Glutamatergic neuron (in vitro differentiated cells): ENCODE measurements at regions not wholly inside any gene's neighbourhood (a gene's known extent, or its start where the extent isn't known, plus 50 kb on each side); places are given as distances from the start of the nearest gene placed in this dataset.

Experiments
- DNase-seq: peaks from one replicate; pipeline ENCODE4 v3.0.0; 2022
- H3K27ac Mint-ChIP-seq: one replicate; pipeline ENCODE4 v1.8.0; 2020; ENCODE audit warnings: mild to moderate bottlenecking, mixed read lengths, inconsistent platforms; ENCODE audit not compliant: unreplicated experiment
- H3K27me3 Mint-ChIP-seq: one replicate; pipeline ENCODE4 v1.8.0; 2020; ENCODE audit warnings: mild to moderate bottlenecking, moderate library complexity, mixed read lengths, inconsistent platforms; ENCODE audit not compliant: unreplicated experiment
- H3K36me3 Mint-ChIP-seq: one replicate; pipeline ENCODE4 v1.8.0; 2020; ENCODE audit warnings: mild to moderate bottlenecking, mixed read lengths, inconsistent platforms; ENCODE audit not compliant: unreplicated experiment
- H3K4me1 Mint-ChIP-seq: one replicate; pipeline ENCODE4 v1.8.0; 2020; ENCODE audit warnings: mild to moderate bottlenecking, low read depth, mixed read lengths, inconsistent platforms; ENCODE audit not compliant: unreplicated experiment
- H3K4me3 Mint-ChIP-seq: one replicate; pipeline ENCODE4 v1.8.0; 2020; ENCODE audit warnings: mild to moderate bottlenecking, mixed read lengths, inconsistent platforms; ENCODE audit not compliant: unreplicated experiment
- H3K9me3 Mint-ChIP-seq: one replicate; pipeline ENCODE4 v1.8.0; 2020; ENCODE audit warnings: mild to moderate bottlenecking, moderate library complexity, mixed read lengths, inconsistent platforms; ENCODE audit not compliant: unreplicated experiment
- TF ChIP-seq, protein P1 (sequence below): fragments of 200-600 bp; sonication (generic); IDR thresholded peaks from one replicate; pipeline ENCODE4 v1.5.0; 2021; ENCODE audit not compliant: partially characterized antibody, unreplicated experiment

DNA sequence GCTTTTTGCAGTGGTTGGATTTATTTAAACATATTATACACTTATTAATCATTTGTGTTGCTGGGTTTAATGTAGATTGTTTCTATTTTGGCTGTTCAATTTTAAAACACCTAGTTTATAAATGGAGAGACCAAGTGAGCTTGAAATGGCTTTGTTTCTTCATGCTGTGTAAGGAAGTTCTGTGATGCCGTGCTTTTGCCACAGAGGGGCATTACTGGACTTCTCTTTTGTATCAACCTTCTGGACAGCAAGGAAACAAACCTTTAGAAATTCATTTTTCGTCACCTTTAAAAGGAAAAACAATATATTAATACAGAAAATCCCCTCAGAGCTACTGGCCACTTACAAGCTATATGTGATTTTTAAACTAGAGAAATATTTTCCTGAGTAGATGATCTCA, 81.9 kb downstream of the DMRTA1 start:
- no peaks in the 10 kb centered on the region for H3K27me3 Mint-ChIP-seq
- H3K4me1 Mint-ChIP-seq = peaks cover 10% of the 10 kb centered on the region
- no peak for DNase-seq
- no peaks in the 10 kb centered on the region for H3K36me3 Mint-ChIP-seq
- H3K9me3 Mint-ChIP-seq = no peaks in the 10 kb centered on the region
- H3K4me3 Mint-ChIP-seq = no peak overlapping the region
- TF ChIP-seq, protein P1, sequence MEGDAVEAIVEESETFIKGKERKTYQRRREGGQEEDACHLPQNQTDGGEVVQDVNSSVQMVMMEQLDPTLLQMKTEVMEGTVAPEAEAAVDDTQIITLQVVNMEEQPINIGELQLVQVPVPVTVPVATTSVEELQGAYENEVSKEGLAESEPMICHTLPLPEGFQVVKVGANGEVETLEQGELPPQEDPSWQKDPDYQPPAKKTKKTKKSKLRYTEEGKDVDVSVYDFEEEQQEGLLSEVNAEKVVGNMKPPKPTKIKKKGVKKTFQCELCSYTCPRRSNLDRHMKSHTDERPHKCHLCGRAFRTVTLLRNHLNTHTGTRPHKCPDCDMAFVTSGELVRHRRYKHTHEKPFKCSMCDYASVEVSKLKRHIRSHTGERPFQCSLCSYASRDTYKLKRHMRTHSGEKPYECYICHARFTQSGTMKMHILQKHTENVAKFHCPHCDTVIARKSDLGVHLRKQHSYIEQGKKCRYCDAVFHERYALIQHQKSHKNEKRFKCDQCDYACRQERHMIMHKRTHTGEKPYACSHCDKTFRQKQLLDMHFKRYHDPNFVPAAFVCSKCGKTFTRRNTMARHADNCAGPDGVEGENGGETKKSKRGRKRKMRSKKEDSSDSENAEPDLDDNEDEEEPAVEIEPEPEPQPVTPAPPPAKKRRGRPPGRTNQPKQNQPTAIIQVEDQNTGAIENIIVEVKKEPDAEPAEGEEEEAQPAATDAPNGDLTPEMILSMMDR = no peak
- H3K27ac Mint-ChIP-seq = no peak overlapping the region

DNA sequence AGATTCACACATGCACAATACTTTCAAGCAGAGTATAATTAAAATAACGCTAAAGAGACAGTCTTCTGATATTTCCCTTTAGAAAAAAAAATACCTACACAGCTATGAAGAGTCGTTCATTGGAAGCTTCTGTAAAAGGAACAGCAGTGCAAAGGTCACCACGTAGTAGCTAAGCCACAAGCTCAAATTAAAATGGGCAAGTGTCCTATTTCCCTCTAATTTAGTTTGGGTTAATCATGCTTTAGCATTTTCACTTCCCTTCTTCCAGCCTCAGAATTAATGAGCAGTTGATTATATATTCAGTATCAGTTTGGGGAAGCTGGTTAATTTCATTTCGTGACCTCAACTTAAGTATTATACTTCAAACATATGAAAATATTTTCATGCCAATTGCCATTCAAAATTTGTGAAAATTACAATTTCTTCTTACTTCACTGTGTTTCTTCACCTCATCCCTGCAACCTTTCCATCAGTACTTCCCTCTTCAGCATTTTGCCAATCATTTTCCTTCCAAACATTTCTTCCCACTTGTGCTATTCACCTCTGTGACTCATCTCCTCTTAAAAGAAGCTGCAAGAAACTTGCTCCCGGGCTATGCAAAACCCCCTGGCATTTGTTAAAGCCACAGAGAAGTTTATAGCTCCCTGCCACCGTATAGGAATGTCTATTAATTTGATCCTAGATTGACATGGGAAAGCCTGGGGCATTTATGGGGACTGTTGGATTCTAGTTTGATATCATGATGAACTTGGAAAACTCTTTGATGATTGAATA, 83.0 kb downstream of the DMRTA1 start:
- Mint-ChIP-seq H3K27me3 (no peaks in the 10 kb centered on the region), H3K36me3 (no peaks in the 10 kb centered on the region), H3K4me1 (peaks cover 9% of the 10 kb centered on the region), H3K4me3 (no peak overlapping the region), H3K9me3 (no peaks in the 10 kb centered on the region), H3K27ac (no peak overlapping the region)
- DNase-seq = no peak
- TF ChIP-seq, protein P1 = no peak

DNA sequence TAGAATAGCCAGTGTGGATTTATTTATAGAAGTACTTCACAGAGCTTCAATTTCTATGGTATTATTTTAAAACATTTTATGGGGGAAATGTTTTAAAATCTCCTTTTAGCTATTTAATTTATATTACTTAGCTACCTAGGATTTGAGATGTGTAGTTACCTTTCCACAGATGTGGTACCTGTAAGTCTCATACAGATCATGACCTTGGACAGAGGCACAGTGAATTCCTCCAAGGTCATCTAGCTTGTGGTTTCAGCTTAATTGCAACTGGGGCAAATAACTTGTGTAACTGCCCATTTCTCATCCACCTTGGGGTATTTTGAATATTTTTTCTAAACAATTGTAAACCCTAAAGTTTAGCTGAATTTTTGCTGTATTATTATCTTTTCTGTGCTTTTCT, 89.2 kb downstream of the DMRTA1 start:
- no peaks in the 10 kb centered on the region for H3K4me1 Mint-ChIP-seq
- H3K4me3 Mint-ChIP-seq = no peak overlapping the region
- TF ChIP-seq, protein P1 = no peak
- H3K27ac Mint-ChIP-seq = no peak overlapping the region
- DNase-seq = no peak
- H3K9me3 Mint-ChIP-seq = no peaks in the 10 kb centered on the region
- no peaks in the 10 kb centered on the region for H3K36me3 Mint-ChIP-seq
- no peaks in the 10 kb centered on the region for H3K27me3 Mint-ChIP-seq

DNA sequence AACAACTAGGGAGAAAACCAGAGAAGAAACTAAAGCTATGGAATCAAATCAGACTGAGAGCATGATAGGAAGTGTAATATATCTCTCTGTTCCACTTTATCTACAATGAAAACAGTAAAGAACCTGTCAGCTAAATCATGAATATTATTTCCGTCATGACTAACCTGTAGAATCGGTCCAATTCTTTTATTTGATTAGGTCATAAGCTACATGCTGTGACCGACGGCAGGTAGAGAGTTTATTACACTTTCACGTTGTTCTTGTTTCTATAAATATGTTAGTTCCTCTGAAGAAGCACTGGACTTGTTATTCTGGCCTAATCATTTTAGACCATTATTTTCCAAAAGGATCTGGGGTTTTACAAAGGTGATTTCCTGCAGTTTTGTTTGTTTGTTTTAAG, 91.1 kb downstream of the DMRTA1 start:
- Mint-ChIP-seq H3K27me3 (no peaks in the 10 kb centered on the region), H3K27ac (no peak overlapping the region), H3K36me3 (no peaks in the 10 kb centered on the region), H3K4me1 (no peaks in the 10 kb centered on the region), H3K4me3 (no peak overlapping the region), H3K9me3 (no peaks in the 10 kb centered on the region)
- TF ChIP-seq, protein P1 = no peak
- no peak for DNase-seq

DNA sequence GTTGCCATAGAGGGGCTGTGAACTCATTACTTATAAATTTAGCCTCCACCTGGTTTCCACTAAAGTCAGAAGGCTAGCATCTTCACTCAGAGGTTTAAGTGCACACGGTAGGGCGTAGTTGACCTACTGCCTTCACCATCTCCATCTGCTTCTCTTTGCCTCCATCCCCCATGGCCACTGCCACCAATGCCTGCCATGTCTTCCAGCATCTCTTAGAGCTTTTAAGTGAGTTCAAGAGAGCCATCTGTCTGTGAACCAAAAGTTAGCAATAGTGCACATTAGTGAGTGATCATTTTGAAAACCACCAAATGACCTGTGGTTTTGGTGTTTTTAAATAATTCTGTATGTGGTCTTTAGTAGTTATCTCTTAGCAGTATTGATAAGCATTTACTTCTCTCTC, 102.0 kb downstream of the DMRTA1 start:
- H3K9me3 Mint-ChIP-seq = no peaks in the 10 kb centered on the region
- H3K4me3 Mint-ChIP-seq = no peak overlapping the region
- H3K36me3 Mint-ChIP-seq = no peaks in the 10 kb centered on the region
- H3K27me3 Mint-ChIP-seq = no peaks in the 10 kb centered on the region
- DNase-seq = no peak
- no peak overlapping the region for H3K27ac Mint-ChIP-seq
- TF ChIP-seq, protein P1 = no peak
- no peaks in the 10 kb centered on the region for H3K4me1 Mint-ChIP-seq
